GM18907 (cell line): ENCODE measurements at regions not wholly inside any gene's neighbourhood (a gene's known extent, or its start where the extent isn't known, plus 50 kb on each side); places are given as distances from the start of the nearest gene placed in this dataset.

ENCODE experiments used
- ATAC-seq: cut with Tn5 transposase; IDR thresholded peaks from one replicate; pipeline ENCODE4 v1.9.1; 2021; ENCODE audit warnings: mild to moderate bottlenecking, moderate library complexity; ENCODE audit not compliant: unreplicated experiment

- no peak for ATAC-seq
These were observed 202.1 kb downstream of the MED10 start for GRCh38 chr5:6176102-6176693.

- no peak for ATAC-seq
These were observed 203.0 kb downstream of the MED10 start for GRCh38 chr5:6175172-6175854.

DNA sequence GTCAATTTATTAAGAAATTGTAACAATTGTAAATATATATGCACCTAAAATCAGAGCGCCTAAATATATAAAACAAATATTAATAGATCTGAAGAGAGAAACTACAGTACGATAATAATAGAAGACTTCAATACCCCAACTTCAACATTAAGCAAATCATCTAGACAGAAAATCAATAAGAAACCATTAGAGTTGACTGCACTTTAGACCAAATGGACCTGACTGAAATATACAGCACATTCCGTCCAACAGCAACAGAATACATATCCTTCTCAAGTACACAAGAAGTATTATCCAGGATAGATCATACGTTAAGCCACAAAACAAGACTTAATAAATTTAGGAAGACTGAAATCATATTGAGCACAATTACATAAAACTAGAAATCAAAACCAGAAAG, 208.7 kb downstream of the MED10 start:
- ATAC-seq = no peak

DNA sequence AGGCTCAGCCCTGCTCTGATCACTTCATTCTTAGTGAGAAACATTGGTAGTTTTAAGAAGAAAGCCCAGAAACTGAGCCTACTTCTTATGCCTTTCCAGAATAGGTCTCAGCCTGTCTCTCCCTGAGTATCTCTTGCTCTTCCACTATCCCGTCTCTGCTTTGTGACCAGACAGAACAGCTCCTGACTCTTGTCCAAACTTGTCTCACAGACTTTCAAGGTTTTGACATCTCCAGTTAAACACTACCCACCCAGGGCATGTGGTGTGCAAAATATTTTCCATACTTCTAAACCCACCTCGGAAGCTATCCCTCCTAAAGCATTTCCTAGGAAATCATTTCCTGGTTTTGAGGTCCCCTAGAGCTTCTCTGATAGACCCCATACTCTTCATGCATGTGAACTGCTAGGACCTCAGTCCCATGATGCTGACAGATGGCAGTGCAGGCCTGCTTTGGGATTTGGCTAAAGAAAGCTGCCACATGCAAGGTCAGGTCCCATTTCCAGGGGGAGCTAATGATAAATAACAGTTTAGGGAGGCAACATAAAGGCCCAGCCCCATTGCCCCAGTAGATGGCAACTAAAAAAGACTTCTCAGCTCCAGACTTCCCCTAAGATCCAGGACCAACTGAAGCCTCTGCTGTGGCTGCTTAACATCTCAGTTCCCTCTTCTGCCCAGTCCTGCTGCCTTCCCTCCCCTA, 211.5 kb downstream of the MED10 start:
- no peak for ATAC-seq

DNA sequence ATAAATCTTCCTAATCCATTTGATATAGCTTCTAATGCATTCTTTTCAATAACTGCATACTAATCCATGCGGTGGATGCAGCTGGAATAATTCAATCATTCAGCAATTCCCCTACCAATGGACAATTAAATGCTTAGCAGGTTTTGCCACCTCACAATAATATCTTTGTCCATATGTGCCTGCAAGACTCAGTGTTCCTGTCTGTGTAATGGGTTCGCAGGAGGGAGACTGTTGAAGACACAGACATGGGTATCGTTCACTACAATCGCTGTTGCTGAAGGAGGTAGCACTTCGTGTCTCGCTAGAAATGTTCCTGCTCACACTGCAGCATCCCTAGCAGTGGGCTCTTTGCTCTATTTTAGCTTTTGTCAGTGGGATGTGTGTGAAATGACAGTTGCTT, 214.4 kb downstream of the MED10 start:
- ATAC-seq = no peak

GRCh38 chr5:6162175-6162574, 216.2 kb downstream of the MED10 start:
- ATAC-seq = no peak

- ATAC-seq = no peak
These were observed 217.1 kb downstream of the MED10 start for GRCh38 chr5:6161257-6161656.

GRCh38 chr5:6159832-6160430, 218.4 kb downstream of the MED10 start:
- no peak for ATAC-seq

GRCh38 chr5:6158974-6159831, 219.1 kb downstream of the MED10 start:
- ATAC-seq = no peak

- ATAC-seq = no peak
These were observed 224.1 kb downstream of the MED10 start for GRCh38 chr5:6154216-6154615.

DNA sequence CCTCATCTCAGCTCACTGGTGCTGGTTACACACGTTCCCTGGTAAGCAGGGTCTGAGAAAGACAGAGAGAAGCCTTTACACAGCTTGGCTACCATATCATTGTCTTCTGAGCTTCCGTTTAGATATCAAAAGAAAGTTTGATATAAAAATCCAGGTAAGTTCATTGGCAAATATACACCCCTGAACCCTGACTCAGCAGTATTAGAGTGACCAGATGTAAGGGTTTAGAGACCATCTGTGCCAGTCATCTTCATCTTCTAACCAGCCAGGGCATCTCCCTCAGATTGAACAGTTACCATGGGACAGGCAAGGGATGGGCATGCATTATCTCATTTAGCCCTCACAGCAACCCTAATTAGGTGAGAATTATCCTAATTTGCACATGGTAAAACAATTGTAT, 232.1 kb downstream of the MED10 start:
- ATAC-seq = no peak

DNA sequence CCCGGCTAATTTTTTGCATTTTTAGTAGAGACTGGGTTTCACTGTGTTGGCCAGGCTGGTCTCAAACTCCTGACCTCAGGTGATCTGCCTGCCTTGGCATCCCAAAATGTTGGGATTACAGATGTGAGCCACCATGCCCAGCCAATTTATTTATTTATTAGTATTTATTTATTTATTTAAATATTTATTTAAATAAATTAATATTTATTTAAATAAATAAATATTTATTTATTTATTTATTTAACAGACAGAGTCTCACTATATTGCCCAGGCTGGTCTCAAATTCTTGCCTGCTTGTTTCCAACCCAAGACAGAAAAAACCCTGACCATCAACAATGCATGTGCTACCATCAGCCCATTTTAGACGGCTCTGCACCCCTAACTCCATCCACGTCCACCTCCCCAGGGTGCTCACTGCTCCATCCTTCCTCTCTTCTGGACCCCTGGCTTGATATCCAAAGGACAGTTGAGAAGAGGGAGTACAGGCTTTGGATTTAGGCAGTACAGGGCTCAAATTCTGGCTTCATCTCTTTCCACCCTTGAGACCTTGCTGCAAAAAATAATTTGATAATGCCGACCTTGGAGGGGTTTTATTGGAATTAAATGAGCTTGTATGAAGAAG, 232.6 kb downstream of the MED10 start:
- no peak for ATAC-seq

DNA sequence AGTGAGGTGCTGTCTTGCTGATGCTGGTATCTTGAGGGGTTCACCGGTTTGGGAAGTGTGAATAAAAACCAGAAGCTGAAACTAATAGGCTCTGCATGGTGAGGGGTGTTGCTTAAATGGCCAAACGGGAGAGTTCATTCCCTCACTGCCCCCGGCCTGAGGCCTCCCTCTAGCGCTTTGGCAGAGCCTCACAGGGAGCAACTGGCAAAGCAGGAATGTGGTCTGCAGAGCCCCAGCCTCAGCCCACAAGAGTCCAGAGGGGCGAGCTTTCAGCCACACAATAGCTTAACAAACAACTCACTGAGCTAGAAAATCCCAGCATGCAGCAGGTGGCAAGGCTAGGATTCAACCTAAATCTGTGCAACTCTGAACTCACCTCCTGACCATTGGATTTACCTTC, 234.8 kb downstream of the MED10 start:
- no peak for ATAC-seq

DNA sequence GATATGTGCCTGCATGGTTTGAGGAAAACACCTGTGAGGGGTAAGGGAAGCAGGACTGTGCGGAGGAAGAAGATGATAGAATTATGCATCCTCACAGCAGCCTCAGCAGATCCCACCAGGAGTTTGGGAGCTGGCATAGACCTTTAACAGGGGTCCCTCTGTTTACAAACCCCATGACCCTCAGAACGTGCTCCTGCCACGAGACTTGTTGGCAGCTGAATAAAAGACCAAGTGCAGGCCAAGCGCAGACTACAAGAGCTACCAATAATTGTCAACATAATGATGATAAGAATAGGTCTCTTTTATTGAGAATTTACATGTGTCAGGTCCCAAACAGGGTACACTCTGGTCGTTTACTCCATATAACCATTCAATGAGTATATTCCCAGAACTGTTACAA, 236.0 kb downstream of the MED10 start:
- ATAC-seq = no peak

DNA sequence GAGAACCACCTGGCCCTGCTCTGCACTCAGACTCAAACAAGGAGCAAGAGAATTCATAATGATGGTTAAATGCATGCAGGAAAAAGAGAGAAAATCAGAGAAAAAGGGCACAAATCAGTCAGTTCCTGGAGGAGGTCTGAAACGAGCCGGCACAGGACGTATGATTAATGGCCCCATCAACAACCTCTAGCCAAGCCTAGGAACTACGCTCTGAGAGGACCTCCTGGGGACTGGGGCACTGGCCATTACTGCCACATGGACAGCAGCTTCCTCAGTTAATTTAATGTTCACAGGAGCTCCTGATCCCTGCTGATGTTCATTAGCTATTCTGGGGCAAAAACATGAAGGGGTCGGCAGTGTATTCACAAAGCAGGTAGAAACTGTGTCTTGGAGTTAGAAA, 238.1 kb downstream of the MED10 start:
- no peak for ATAC-seq

DNA sequence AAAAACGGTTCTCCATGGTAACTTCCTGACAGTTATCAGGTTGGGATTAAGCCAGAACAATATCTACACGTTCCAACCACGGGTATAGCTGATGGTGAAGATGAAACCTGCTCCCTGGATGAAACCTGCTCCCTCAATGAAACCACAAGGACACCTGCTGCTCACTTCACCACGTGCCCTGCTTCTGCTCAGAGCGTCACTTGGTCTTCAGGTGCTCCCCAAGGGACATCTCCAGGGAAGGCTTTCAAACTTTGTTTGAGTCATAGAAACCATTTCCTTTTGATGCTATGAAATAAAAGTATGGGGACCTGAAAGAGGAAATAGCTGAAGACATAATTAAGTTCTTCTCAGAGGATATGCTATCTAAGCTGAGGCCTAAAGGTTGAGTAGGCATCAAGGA, 242.4 kb downstream of the MED10 start:
- ATAC-seq = no peak

GRCh38 chr5:6134281-6134680, 244.1 kb downstream of the MED10 start:
- no peak for ATAC-seq

GRCh38 chr5:6125781-6126180, 252.6 kb downstream of the MED10 start:
- no peak for ATAC-seq

DNA sequence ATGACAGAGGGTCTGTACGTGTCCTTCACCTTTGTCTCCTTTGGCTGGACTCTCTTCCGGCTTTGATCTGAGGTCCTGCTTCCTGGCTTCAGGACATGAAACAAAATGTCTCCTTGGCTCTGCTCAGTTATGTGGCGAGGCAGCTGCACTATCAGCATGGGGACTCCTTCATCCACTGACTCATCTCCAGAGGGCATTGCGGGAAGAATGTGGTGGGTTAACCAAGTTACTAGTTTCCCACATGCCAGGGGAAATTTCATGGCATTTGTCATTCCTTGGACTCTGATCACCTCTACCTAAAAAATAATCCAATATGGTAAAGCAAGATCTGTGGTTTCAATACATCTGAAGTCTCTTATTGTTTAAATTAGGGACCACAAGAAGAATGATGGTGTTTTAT, 259.7 kb downstream of the MED10 start:
- no peak for ATAC-seq

GRCh38 chr5:6117212-6117611, 261.1 kb downstream of the MED10 start:
- ATAC-seq = no peak

- ATAC-seq = no peak
These were observed 262.5 kb downstream of the MED10 start for GRCh38 chr5:6115852-6116251.
